CD4-positive, CD25-positive, alpha-beta regulatory T cell (primary cell): ENCODE measurements at regions not wholly inside any gene's neighbourhood (a gene's known extent, or its start where the extent isn't known, plus 50 kb on each side); places are given as distances from the start of the nearest gene placed in this dataset.

ENCODE experiments used
- ATAC-seq, 2 donors: fragments of 150-1000 bp; cut with Tn5 transposase; one replicate each; pipeline ENCODE4 v1.10.0; 2021; ENCODE audit warnings: low read depth in 2 of 2, moderate number of reproducible peaks in 2 of 2, moderate library complexity in 1 of 2
- DNase-seq, 3 donors: peaks; one replicate each; pipeline versions ENCODE4 v3.0.0 to v3.0.0-alpha.2; 2012 to 2022; ENCODE audit warnings: mixed read lengths in 1 of 3
- H3K27ac ChIP-seq: one replicate; pipeline ENCODE4 v1.7.0; 2013; ENCODE audit warnings: mild to moderate bottlenecking, low read length; ENCODE audit not compliant: insufficient read depth, poor library complexity, severe bottlenecking
- H3K27me3 ChIP-seq: one replicate; pipeline ENCODE4 v1.7.0; 2013; ENCODE audit warnings: low read length; ENCODE audit not compliant: control insufficient read depth, insufficient read depth
- H3K36me3 ChIP-seq: one replicate; pipeline ENCODE4 v1.7.0; 2013; ENCODE audit warnings: mild to moderate bottlenecking, low read length, moderate library complexity; ENCODE audit not compliant: control insufficient read depth, insufficient read depth
- H3K4me1 ChIP-seq: 2 replicates; pipeline ENCODE4 v1.7.0; 2013; ENCODE audit warnings: mild to moderate bottlenecking, low read length; ENCODE audit not compliant: insufficient read depth, control insufficient read depth, poor library complexity, severe bottlenecking
- H3K4me3 ChIP-seq: one replicate; pipeline ENCODE4 v1.7.0; 2013; ENCODE audit warnings: low read depth, mild to moderate bottlenecking, low read length, moderate library complexity
- H3K9me3 ChIP-seq, 2 experiments: 1 replicate in 1 of 2; 2 replicates in 1 of 2; pipeline ENCODE4 v1.7.0; 2013; ENCODE audit warnings: low read length in 2 of 2, mild to moderate bottlenecking in 1 of 2, moderate library complexity in 1 of 2; ENCODE audit not compliant: control insufficient read depth in 2 of 2
- H3K27ac Mint-ChIP-seq, 3 donors: one replicate each; pipeline ENCODE4 v1.8.0; 2020 to 2022; ENCODE audit warnings: mild to moderate bottlenecking in 3 of 3, mixed read lengths in 3 of 3, moderate library complexity in 2 of 3
- H3K27me3 Mint-ChIP-seq: one replicate; pipeline ENCODE4 v1.8.0; 2022; ENCODE audit warnings: mild to moderate bottlenecking, mixed read lengths
- H3K36me3 Mint-ChIP-seq: one replicate; pipeline ENCODE4 v1.8.0; 2020; ENCODE audit warnings: mixed read lengths
- H3K4me1 Mint-ChIP-seq, 4 donors: one replicate each; pipeline ENCODE4 v1.8.0; 2020 to 2022; ENCODE audit warnings: mixed read lengths in 4 of 4, mild to moderate bottlenecking in 1 of 4
- H3K4me3 Mint-ChIP-seq, 4 donors: one replicate each; pipeline ENCODE4 v1.8.0; 2020 to 2022; ENCODE audit warnings: mild to moderate bottlenecking in 4 of 4, mixed read lengths in 4 of 4, moderate library complexity in 3 of 4
- H3K9me3 Mint-ChIP-seq, 7 donors: one replicate each; pipeline ENCODE4 v1.8.0; 2020 to 2022; ENCODE audit warnings: mixed read lengths in 7 of 7, mild to moderate bottlenecking in 3 of 7, moderate library complexity in 2 of 7

- Mint-ChIP-seq H3K9me3 (peaks cover 0 to 2% (median 0%) of the 10 kb centered on the region in 7 donors), H3K4me1 (peaks cover 0 to 29% (median 22%) of the 10 kb centered on the region in 4 donors)
These were observed 89.5 kb upstream of the HIVEP3 start for GRCh38 chr1:42008264-42008663.

GRCh38 chr1:42006836-42007235 is 88.1 kb upstream of the HIVEP3 start:
- no peak overlapping the region for H3K27ac Mint-ChIP-seq
- H3K4me1 Mint-ChIP-seq: peaks cover 0 to 29% (median 21%) of the 10 kb centered on the region in 4 donors
- peaks cover 0 to 2% (median 0%) of the 10 kb centered on the region in 7 donors for H3K9me3 Mint-ChIP-seq
- H3K27me3 Mint-ChIP-seq: peaks cover 12% of the 10 kb centered on the region
- H3K9me3 ChIP-seq: no peaks in the 10 kb centered on the region
- peaks cover 2% of the 10 kb centered on the region for H3K27me3 ChIP-seq
- H3K4me1 ChIP-seq: no peaks in the 10 kb centered on the region
- H3K27ac ChIP-seq: no peak overlapping the region
- H3K4me3 Mint-ChIP-seq: no peak overlapping the region
- no peaks in the 10 kb centered on the region for H3K36me3 ChIP-seq
- no peaks in the 10 kb centered on the region for H3K36me3 Mint-ChIP-seq
- H3K4me3 ChIP-seq: no peak overlapping the region
- no peak for DNase-seq
- no peak for ATAC-seq

More at GRCh38 chr1:42008264-42008663, 89.5 kb upstream of the HIVEP3 start:
- Histone ChIP-seq H3K4me1 (no peaks in the 10 kb centered on the region), H3K9me3 (no peaks in the 10 kb centered on the region), H3K27me3 (peaks cover 2% of the 10 kb centered on the region), H3K36me3 (no peaks in the 10 kb centered on the region), H3K27ac (no peak overlapping the region), H3K4me3 (no peak overlapping the region)
- DNase-seq (no peak), ATAC-seq (no peak)
- no peak overlapping the region for H3K4me3 Mint-ChIP-seq
- H3K36me3 Mint-ChIP-seq: no peaks in the 10 kb centered on the region
- H3K27ac Mint-ChIP-seq: no peak overlapping the region
- peaks cover 13% of the 10 kb centered on the region for H3K27me3 Mint-ChIP-seq

GRCh38 chr1:42006093-42006492 is 87.4 kb upstream of the HIVEP3 start:
- H3K36me3 Mint-ChIP-seq: no peaks in the 10 kb centered on the region
- peaks cover 6% of the 10 kb centered on the region for H3K27me3 Mint-ChIP-seq
- no peaks in the 10 kb centered on the region for H3K9me3 ChIP-seq
- peaks cover 0 to 29% (median 17%) of the 10 kb centered on the region in 4 donors for H3K4me1 Mint-ChIP-seq
- no peaks in the 10 kb centered on the region for H3K4me1 ChIP-seq
- no peak overlapping the region for H3K27ac ChIP-seq
- H3K4me3 ChIP-seq: no peak overlapping the region
- H3K9me3 Mint-ChIP-seq: peaks cover 0 to 1% (median 0%) of the 10 kb centered on the region in 7 donors
- H3K36me3 ChIP-seq: no peaks in the 10 kb centered on the region
- DNase-seq: no peak
- ATAC-seq: no peak
- H3K4me3 Mint-ChIP-seq: no peak overlapping the region
- no peak overlapping the region for H3K27ac Mint-ChIP-seq
- peaks cover 2% of the 10 kb centered on the region for H3K27me3 ChIP-seq

GRCh38 chr1:42005530-42005929 is 86.8 kb upstream of the HIVEP3 start:
- Mint-ChIP-seq H3K27ac (no peak overlapping the region), H3K36me3 (no peaks in the 10 kb centered on the region), H3K4me1 (peaks cover 0 to 30% (median 13%) of the 10 kb centered on the region in 4 donors), H3K27me3 (peaks cover 6% of the 10 kb centered on the region), H3K4me3 (no peak overlapping the region), H3K9me3 (peaks cover 0 to 1% (median 0%) of the 10 kb centered on the region in 7 donors)
- H3K27me3 ChIP-seq: peaks cover 2% of the 10 kb centered on the region
- H3K9me3 ChIP-seq: no peaks in the 10 kb centered on the region
- no peaks in the 10 kb centered on the region for H3K36me3 ChIP-seq
- H3K27ac ChIP-seq: no peak overlapping the region
- no peaks in the 10 kb centered on the region for H3K4me1 ChIP-seq
- H3K4me3 ChIP-seq: no peak overlapping the region
- no peak for ATAC-seq
- no peak for DNase-seq

- Histone ChIP-seq H3K4me1 (no peaks in the 10 kb centered on the region), H3K27me3 (peaks cover 2% of the 10 kb centered on the region), H3K4me3 (no peak overlapping the region), H3K9me3 (no peaks in the 10 kb centered on the region), H3K27ac (no peak overlapping the region), H3K36me3 (no peaks in the 10 kb centered on the region)
- DNase-seq (no peak), ATAC-seq (no peak)
- Mint-ChIP-seq H3K9me3 (peaks cover 0 to 1% (median 0%) of the 10 kb centered on the region in 7 donors), H3K36me3 (no peaks in the 10 kb centered on the region), H3K27me3 (peaks cover 6% of the 10 kb centered on the region), H3K4me1 (peaks cover 0 to 27% (median 11%) of the 10 kb centered on the region in 4 donors), H3K27ac (no peak overlapping the region), H3K4me3 (no peak overlapping the region)
These were observed 86.1 kb upstream of the HIVEP3 start for GRCh38 chr1:42004860-42005259.

- Histone ChIP-seq H3K9me3 (no peaks in the 10 kb centered on the region), H3K27me3 (peaks cover 2% of the 10 kb centered on the region), H3K4me1 (no peaks in the 10 kb centered on the region), H3K4me3 (no peak overlapping the region), H3K36me3 (no peaks in the 10 kb centered on the region), H3K27ac (no peak overlapping the region)
- peaks cover 6% of the 10 kb centered on the region for H3K27me3 Mint-ChIP-seq
- no peak for ATAC-seq
- no peak overlapping the region for H3K27ac Mint-ChIP-seq
- H3K4me3 Mint-ChIP-seq: no peak overlapping the region
- no peak for DNase-seq
- H3K36me3 Mint-ChIP-seq: no peaks in the 10 kb centered on the region
- peaks cover 0 to 1% (median 0%) of the 10 kb centered on the region in 7 donors for H3K9me3 Mint-ChIP-seq
- H3K4me1 Mint-ChIP-seq: peaks cover 0 to 24% (median 7%) of the 10 kb centered on the region in 4 donors
These were observed 85.6 kb upstream of the HIVEP3 start for GRCh38 chr1:42004322-42004721.

GRCh38 chr1:42003433-42003832 is 84.7 kb upstream of the HIVEP3 start:
- Histone ChIP-seq H3K4me1 (no peaks in the 10 kb centered on the region), H3K27ac (no peak overlapping the region), H3K9me3 (no peaks in the 10 kb centered on the region), H3K27me3 (peaks cover 2% of the 10 kb centered on the region), H3K36me3 (no peaks in the 10 kb centered on the region), H3K4me3 (no peak overlapping the region)
- H3K27me3 Mint-ChIP-seq: peaks cover 6% of the 10 kb centered on the region
- H3K36me3 Mint-ChIP-seq: no peaks in the 10 kb centered on the region
- H3K4me3 Mint-ChIP-seq: no peak overlapping the region
- H3K27ac Mint-ChIP-seq: no peak overlapping the region
- ATAC-seq (no peak), DNase-seq (no peak)
- H3K4me1 Mint-ChIP-seq: peaks cover 0 to 16% (median 5%) of the 10 kb centered on the region in 4 donors
- H3K9me3 Mint-ChIP-seq: peaks cover 0 to 1% (median 0%) of the 10 kb centered on the region in 7 donors

- no peak for DNase-seq
- peak overlapping the region in 1 of 3 donors; percentile 26 for H3K27ac Mint-ChIP-seq
- H3K4me3 Mint-ChIP-seq: no peak overlapping the region
- H3K27ac ChIP-seq: no peak overlapping the region
- H3K27me3 ChIP-seq: peaks cover under 1% of the 10 kb centered on the region
- H3K4me1 ChIP-seq: no peaks in the 10 kb centered on the region
- peaks cover 6% of the 10 kb centered on the region for H3K27me3 Mint-ChIP-seq
- H3K36me3 ChIP-seq: no peaks in the 10 kb centered on the region
- H3K4me3 ChIP-seq: no peak overlapping the region
- no peaks in the 10 kb centered on the region for H3K36me3 Mint-ChIP-seq
- peaks cover 0 to 1% (median 0%) of the 10 kb centered on the region in 7 donors for H3K9me3 Mint-ChIP-seq
- no peaks in the 10 kb centered on the region for H3K9me3 ChIP-seq
- peaks cover 0 to 17% (median 5%) of the 10 kb centered on the region in 4 donors for H3K4me1 Mint-ChIP-seq
- ATAC-seq: no peak
These were observed 83.5 kb upstream of the HIVEP3 start for GRCh38 chr1:42002220-42002619.
